Lung (tissue), 11 donors: ENCODE measurements at regions not wholly inside any gene's neighbourhood (a gene's known extent, or its start where the extent isn't known, plus 50 kb on each side); places are given as distances from the start of the nearest gene placed in this dataset.

Experiments used
- ATAC-seq: fragments of 200-7000 bp; cut with Tn5 transposase; one replicate; pipeline ENCODE4 v1.9.1; 2020; ENCODE audit warnings: moderate number of reproducible peaks; ENCODE audit not compliant: insufficient read depth, low FRiP score
- DNase-seq, 3 donors: peaks; one replicate each; pipeline ENCODE4 v3.0.0-alpha.2; 2013 to 2017
- H3K27ac ChIP-seq, 2 donors: one replicate each; pipeline ENCODE4 v1.5.1; 2013; ENCODE audit warnings: mild to moderate bottlenecking in 2 of 2, moderate library complexity in 2 of 2, control low read depth in 1 of 2, inconsistent platforms in 1 of 2, low read depth in 1 of 2, low read length in 1 of 2
- H3K27me3 ChIP-seq, 3 donors: one replicate each; pipeline ENCODE4 v1.5.1; 2013; ENCODE audit warnings: low read length in 2 of 3; ENCODE audit not compliant: control insufficient read depth in 3 of 3, insufficient read depth in 3 of 3
- H3K36me3 ChIP-seq, 4 donors: one replicate each; pipeline ENCODE4 v1.5.1; 2013; ENCODE audit warnings: low read length in 4 of 4, mild to moderate bottlenecking in 1 of 4, moderate library complexity in 1 of 4; ENCODE audit not compliant: control insufficient read depth in 4 of 4, insufficient read depth in 4 of 4
- H3K4me1 ChIP-seq, 5 donors: one replicate each; pipeline ENCODE4 v1.5.1; 2013; ENCODE audit warnings: low read length in 5 of 5, mild to moderate bottlenecking in 2 of 5, moderate library complexity in 1 of 5; ENCODE audit not compliant: control insufficient read depth in 5 of 5, insufficient read depth in 5 of 5
- H3K4me3 ChIP-seq: one replicate; pipeline ENCODE4 v1.5.1; 2013; ENCODE audit warnings: mild to moderate bottlenecking, control low read depth, moderate library complexity
- H3K9ac ChIP-seq, 2 donors: one replicate each; pipeline ENCODE4 v1.5.1; 2013; ENCODE audit warnings: low read length in 2 of 2, control low read depth in 1 of 2; ENCODE audit not compliant: insufficient read depth in 1 of 2
- H3K9me3 ChIP-seq, 4 donors: one replicate each; pipeline ENCODE4 v1.5.1; 2013; ENCODE audit warnings: low read length in 3 of 4, mild to moderate bottlenecking in 1 of 4, moderate library complexity in 1 of 4; ENCODE audit not compliant: control insufficient read depth in 4 of 4, insufficient read depth in 3 of 4
- WGBS, 2 donors: extraction: QIAGEN DNeasy Blood & Tissue Kit; methylation state at CpG; one replicate each; pipeline ENCODE4 v1.1.7; 2013; 5-methylcytosine and 5-hydroxymethylcytosine counted together
- TF ChIP-seq, protein P1 (sequence below): IDR thresholded peaks from 2 replicates; pipeline ENCODE4 v1.5.1; 2012; ENCODE audit warnings: mild to moderate bottlenecking; ENCODE audit errors: control extremely low read depth, extremely low read depth
- donor health status: control.
- donor health status: control.
- donor health status: Bipolar disorder and iron deficiency.
- donor health status: healthy.
- donor health status: DM: yes; HTN: yes; CAD: no.

DNA sequence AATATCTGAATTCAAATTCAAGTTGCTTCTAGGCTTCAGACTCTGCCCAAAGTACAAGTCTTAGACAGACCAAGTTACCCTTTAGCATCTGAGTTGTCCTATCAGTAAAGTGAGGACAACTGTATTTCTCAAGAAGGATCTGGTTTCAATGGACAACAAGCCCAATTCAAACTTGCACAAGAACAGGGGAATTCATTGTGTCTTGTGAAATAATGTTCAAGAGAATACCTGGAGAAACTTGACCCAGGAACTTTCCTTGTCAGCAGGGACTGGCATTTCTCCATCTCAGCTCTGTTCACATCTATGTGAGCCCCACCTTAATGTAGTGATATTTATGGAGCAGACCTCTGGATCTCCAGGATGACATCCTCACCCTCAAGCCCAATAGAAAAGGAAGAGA, 894.9 kb upstream of the SLC10A2 start:
- Histone ChIP-seq H3K9ac (no peak overlapping the region), H3K27ac (no peak overlapping the region), H3K4me1 (peaks cover 0 to 4% (median 0%) of the 10 kb centered on the region in 5 donors), H3K27me3 (no peaks in the 10 kb centered on the region), H3K9me3 (no peaks in the 10 kb centered on the region), H3K36me3 (no peaks in the 10 kb centered on the region), H3K4me3 (no peak overlapping the region)
- TF ChIP-seq, protein P1, sequence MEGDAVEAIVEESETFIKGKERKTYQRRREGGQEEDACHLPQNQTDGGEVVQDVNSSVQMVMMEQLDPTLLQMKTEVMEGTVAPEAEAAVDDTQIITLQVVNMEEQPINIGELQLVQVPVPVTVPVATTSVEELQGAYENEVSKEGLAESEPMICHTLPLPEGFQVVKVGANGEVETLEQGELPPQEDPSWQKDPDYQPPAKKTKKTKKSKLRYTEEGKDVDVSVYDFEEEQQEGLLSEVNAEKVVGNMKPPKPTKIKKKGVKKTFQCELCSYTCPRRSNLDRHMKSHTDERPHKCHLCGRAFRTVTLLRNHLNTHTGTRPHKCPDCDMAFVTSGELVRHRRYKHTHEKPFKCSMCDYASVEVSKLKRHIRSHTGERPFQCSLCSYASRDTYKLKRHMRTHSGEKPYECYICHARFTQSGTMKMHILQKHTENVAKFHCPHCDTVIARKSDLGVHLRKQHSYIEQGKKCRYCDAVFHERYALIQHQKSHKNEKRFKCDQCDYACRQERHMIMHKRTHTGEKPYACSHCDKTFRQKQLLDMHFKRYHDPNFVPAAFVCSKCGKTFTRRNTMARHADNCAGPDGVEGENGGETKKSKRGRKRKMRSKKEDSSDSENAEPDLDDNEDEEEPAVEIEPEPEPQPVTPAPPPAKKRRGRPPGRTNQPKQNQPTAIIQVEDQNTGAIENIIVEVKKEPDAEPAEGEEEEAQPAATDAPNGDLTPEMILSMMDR = no peak
- ATAC-seq (no peak), DNase-seq (no peak)

DNA sequence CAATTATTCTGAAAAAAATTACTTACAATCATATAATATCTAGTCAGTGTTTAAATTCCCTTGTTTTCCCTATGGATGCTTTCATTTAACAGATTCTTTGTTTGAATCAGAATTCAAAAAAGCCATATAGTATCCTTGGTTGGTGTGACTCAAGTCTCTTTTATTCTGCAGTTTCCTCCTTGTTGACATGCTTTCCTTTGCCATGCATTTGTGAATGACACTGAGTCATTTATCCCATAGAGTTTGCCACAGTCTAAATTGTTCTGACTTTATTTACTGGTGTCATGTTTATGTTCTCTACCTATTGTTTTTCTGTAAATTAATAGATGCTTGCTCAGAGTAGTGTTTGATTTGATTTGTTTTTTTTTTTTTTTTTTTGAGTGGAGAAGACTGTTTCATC, 893.8 kb upstream of the SLC10A2 start:
- ATAC-seq (no peak), DNase-seq (no peak)
- H3K27ac ChIP-seq = no peak overlapping the region
- TF ChIP-seq, protein P1 = no peak
- H3K9ac ChIP-seq = no peak overlapping the region
- no peaks in the 10 kb centered on the region for H3K4me1 ChIP-seq
- H3K27me3 ChIP-seq = no peaks in the 10 kb centered on the region
- no peaks in the 10 kb centered on the region for H3K36me3 ChIP-seq
- no peak overlapping the region for H3K4me3 ChIP-seq
- no peaks in the 10 kb centered on the region for H3K9me3 ChIP-seq

DNA sequence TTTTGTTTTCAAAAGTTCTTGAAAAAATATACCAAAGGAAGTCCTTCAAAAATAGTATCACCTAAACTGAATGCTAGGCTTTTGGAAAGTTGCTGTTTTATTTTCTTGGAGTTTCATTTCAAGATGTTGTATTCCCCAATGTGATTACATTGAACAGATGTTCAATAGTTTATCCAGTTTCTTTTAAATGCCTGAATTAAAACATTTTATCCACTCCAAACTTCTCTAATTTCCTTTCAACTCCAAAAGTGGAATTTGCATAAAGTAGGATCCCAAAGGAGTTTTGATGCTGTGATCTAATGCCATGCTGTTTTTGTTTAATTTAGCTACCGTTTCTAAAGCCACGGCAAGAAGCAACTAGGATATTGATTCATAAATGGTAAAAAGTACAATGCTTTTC, 892.5 kb upstream of the SLC10A2 start:
- TF ChIP-seq, protein P1 = no peak
- H3K9me3 ChIP-seq = no peaks in the 10 kb centered on the region
- ATAC-seq (no peak), DNase-seq (no peak)
- WGBS, 2 donors = 55 to 71% methylated on average over 2 of the region's 2 CpGs
- H3K27me3 ChIP-seq = no peaks in the 10 kb centered on the region
- H3K4me1 ChIP-seq = no peaks in the 10 kb centered on the region
- H3K36me3 ChIP-seq = no peaks in the 10 kb centered on the region
- H3K4me3 ChIP-seq = no peak overlapping the region
- no peak overlapping the region for H3K9ac ChIP-seq
- H3K27ac ChIP-seq = no peak overlapping the region

DNA sequence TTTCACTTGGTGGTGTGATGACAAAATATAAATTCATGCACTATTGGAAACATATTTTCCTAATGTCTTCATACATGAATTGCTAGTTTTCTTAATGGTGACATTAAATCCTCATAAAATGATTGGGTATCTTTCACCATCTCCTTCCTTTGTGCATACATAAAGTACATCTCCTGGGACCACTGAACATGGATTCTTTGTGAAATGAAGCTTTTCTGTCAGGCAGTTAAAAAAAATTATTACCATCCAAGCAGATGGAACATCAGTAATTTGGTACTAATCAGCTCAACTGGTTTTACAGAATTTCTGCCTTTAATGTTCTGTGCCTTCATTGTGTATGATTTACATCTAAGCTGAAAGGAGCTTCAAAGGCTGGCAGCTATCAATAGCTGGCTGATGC, 891.7 kb upstream of the SLC10A2 start:
- no peak for ATAC-seq
- no peaks in the 10 kb centered on the region for H3K4me1 ChIP-seq
- TF ChIP-seq, protein P1 = no peak

More for the DNA sequence above, 891.7 kb upstream of the SLC10A2 start:
- Histone ChIP-seq H3K27me3 (no peaks in the 10 kb centered on the region), H3K36me3 (no peaks in the 10 kb centered on the region), H3K27ac (no peak overlapping the region), H3K9me3 (no peaks in the 10 kb centered on the region), H3K9ac (no peak overlapping the region), H3K4me3 (no peak overlapping the region)
- DNase-seq = no peak
